SK-N-SH (cell line): ENCODE measurements at regions not wholly inside any gene's neighbourhood (a gene's known extent, or its start where the extent isn't known, plus 50 kb on each side); places are given as distances from the start of the nearest gene placed in this dataset.

ENCODE experiments used
- CTCF ChIA-PET: fragments of 300-600, 350-600 bp; formaldehyde crosslinking; extraction: SDS; loops from one replicate; lab custom pipeline; 2021; lab: Yijun Ruan, JAX
- POLR2A ChIA-PET: fragments of 350-600 bp; sonication (Branson Sonifier 250); formaldehyde crosslinking; extraction: SDS; loops from one replicate; lab custom pipeline; 2020; ENCODE audit warnings: antibody characterized with exemption, inconsistent platforms; lab: Yijun Ruan, JAX
- DNase-seq: peaks from one replicate; pipeline ENCODE4 v3.0.0; 2012
- H2AFZ ChIP-seq: fragments of 200-600 bp; sonication (generic); 2 replicates; pipeline ENCODE4 v1.8.1; 2016; ENCODE audit warnings: antibody characterized with exemption, mild to moderate bottlenecking, low read depth
- H3F3A ChIP-seq: fragments of 200-600 bp; sonication (generic); replicated peaks from 2 replicates; pipeline ENCODE3; 2016; ENCODE audit warnings: antibody characterized with exemption, mild to moderate bottlenecking; ENCODE audit not compliant: insufficient read depth
- H3K27ac ChIP-seq, 2 experiments: fragments of 200-500 bp in 1 of 2; fragments of 200-600 bp in 1 of 2; sonication (Bioruptor generic) in 1 of 2; sonication (generic), shearing (Covaris generic) in 1 of 2; 2 replicates each; pipeline versions ENCODE4 v1.5.1 to v1.6.1; 2014 to 2016; ENCODE audit warnings: low read depth in 2 of 2, inconsistent platforms in 1 of 2, low read length in 1 of 2, mild to moderate bottlenecking in 1 of 2, mixed read lengths in 1 of 2
- H3K27me3 ChIP-seq: fragments of 200-600 bp; sonication (generic), shearing (Covaris generic); 2 replicates; pipeline ENCODE4 v1.6.1; 2016; ENCODE audit warnings: mixed run types; ENCODE audit not compliant: insufficient read depth
- H3K36me3 ChIP-seq, 2 experiments: fragments of 200-500 bp in 1 of 2; fragments of 200-600 bp in 1 of 2; sonication (Bioruptor generic) in 1 of 2; sonication (generic) in 1 of 2; replicated peaks in 1 of 2; 2 replicates each; pipeline versions ENCODE3 to v1.5.1; 2014 to 2016; ENCODE audit warnings: low read length in 1 of 2, mild to moderate bottlenecking in 1 of 2; ENCODE audit not compliant: insufficient read depth in 2 of 2, control insufficient read depth in 1 of 2
- H3K4me1 ChIP-seq, 2 experiments: fragments of 200-500 bp in 1 of 2; fragments of 200-600 bp in 1 of 2; sonication (Bioruptor generic) in 1 of 2; sonication (generic), shearing (Covaris generic) in 1 of 2; 2 replicates each; pipeline versions ENCODE4 v1.5.1 to v1.6.1; 2014 to 2016; ENCODE audit warnings: low read depth in 1 of 2, low read length in 1 of 2, mixed run types in 1 of 2; ENCODE audit not compliant: insufficient read depth in 2 of 2, control insufficient read depth in 1 of 2
- H3K4me2 ChIP-seq: fragments of 200-600 bp; sonication (generic), shearing (Covaris generic); 2 replicates; pipeline ENCODE4 v1.6.1; 2017; ENCODE audit warnings: mixed run types
- H3K4me3 ChIP-seq, 2 experiments: fragments of 200-500 bp in 1 of 2; fragments of 200-600 bp in 1 of 2; sonication (Bioruptor generic) in 1 of 2; sonication (generic), shearing (Covaris generic) in 1 of 2; 2 replicates each; pipeline versions ENCODE4 v1.5.1 to v1.8.1; 2014 to 2016; ENCODE audit warnings: low read depth in 2 of 2, inconsistent platforms in 1 of 2, low read length in 1 of 2, mild to moderate bottlenecking in 1 of 2, mixed read lengths in 1 of 2, moderate library complexity in 1 of 2
- H3K79me2 ChIP-seq: fragments of 200-600 bp; sonication (generic); 2 replicates; pipeline ENCODE4 v1.8.1; 2017; ENCODE audit warnings: mild to moderate bottlenecking; ENCODE audit not compliant: insufficient read depth
- H3K9ac ChIP-seq: fragments of 200-600 bp; sonication (generic); 2 replicates; pipeline ENCODE4 v1.6.1; 2017; ENCODE audit warnings: mixed run types
- H3K9me2 ChIP-seq: fragments of 200-600 bp; sonication (generic); 2 replicates; pipeline ENCODE4 v1.6.1; 2017; ENCODE audit warnings: mixed run types
- H3K9me3 ChIP-seq: fragments of 200-600 bp; sonication (generic); 2 replicates; pipeline ENCODE4 v1.6.1; 2017; ENCODE audit warnings: mixed run types, mild to moderate bottlenecking, moderate library complexity
- H4K20me1 ChIP-seq: fragments of 200-600 bp; sonication (generic); 2 replicates; pipeline ENCODE4 v1.6.1; 2017; ENCODE audit warnings: mild to moderate bottlenecking, mixed run types; ENCODE audit not compliant: insufficient read depth
- CHD2 ChIP-seq: fragments of 150-350 bp; IDR thresholded peaks from 2 replicates; pipeline ENCODE4 v1.6.1; 2018; ENCODE audit warnings: low read length; ENCODE audit not compliant: partially characterized antibody
- CTCF ChIP-seq: fragments of 200-600 bp; sonication (generic); IDR thresholded peaks from 2 replicates; pipeline ENCODE4 v1.6.1; 2017; ENCODE audit warnings: antibody characterized with exemption, mild to moderate bottlenecking, moderate library complexity
- ELF1 ChIP-seq: IDR thresholded peaks from 2 replicates; pipeline ENCODE4 v1.4.0; 2012
- EP300 ChIP-seq, 2 experiments: IDR thresholded peaks; 2 replicates each; pipeline versions ENCODE4 v1.4.0 to v1.6.1; 2012; ENCODE audit warnings: borderline replicate concordance in 1 of 2, low read depth in 1 of 2, low read length in 1 of 2
- FOXJ3 ChIP-seq: sonication (generic); formaldehyde crosslinking; IDR thresholded peaks from 2 replicates; pipeline ENCODE4 v1.5.1; 2020; ENCODE audit warnings: mild to moderate bottlenecking, missing genetic modification reagents
- FOXM1 ChIP-seq: IDR thresholded peaks from 2 replicates; pipeline ENCODE4 v1.4.0; 2012; ENCODE audit warnings: low read depth, mild to moderate bottlenecking
- IRF3 ChIP-seq: fragments of 150-350 bp; IDR thresholded peaks from 2 replicates; pipeline ENCODE4 v1.6.1; 2016; ENCODE audit warnings: mild to moderate bottlenecking, low read depth, low read length
- MEF2A ChIP-seq: IDR thresholded peaks from 2 replicates; pipeline ENCODE4 v1.4.0; 2012; ENCODE audit warnings: low read depth, borderline replicate concordance
- NFIC ChIP-seq: IDR thresholded peaks from 2 replicates; pipeline ENCODE4 v1.4.0; 2012; ENCODE audit warnings: borderline replicate concordance
- NRF1 ChIP-seq: IDR thresholded peaks from 2 replicates; pipeline ENCODE4 v1.6.1; 2012; ENCODE audit warnings: low read depth, mild to moderate bottlenecking, low read length
- PBX3 ChIP-seq: IDR thresholded peaks from 2 replicates; pipeline ENCODE4; 2012
- RAD21 ChIP-seq: IDR thresholded peaks from 2 replicates; pipeline ENCODE4 v1.6.1; 2012; ENCODE audit warnings: mild to moderate bottlenecking, low read length
- RFX5 ChIP-seq: IDR thresholded peaks from 2 replicates; pipeline ENCODE4 v1.6.1; 2012; ENCODE audit warnings: mild to moderate bottlenecking, improper control_type of control experiment, low read length
- SIN3A ChIP-seq: IDR thresholded peaks from 2 replicates; pipeline ENCODE4 v1.6.1; 2012; ENCODE audit warnings: low read depth, mild to moderate bottlenecking, low read length, moderate library complexity, borderline replicate concordance
- SMC3 ChIP-seq: IDR thresholded peaks from 2 replicates; pipeline ENCODE4 v1.6.1; 2012; ENCODE audit warnings: low read depth, low read length, improper control_type of control experiment
- TEAD4 ChIP-seq: IDR thresholded peaks from 2 replicates; pipeline ENCODE4 v1.4.0; 2012; ENCODE audit warnings: mild to moderate bottlenecking, borderline replicate concordance; ENCODE audit not compliant: insufficient read depth
- USF2 ChIP-seq: fragments of 150-350 bp; IDR thresholded peaks from 2 replicates; pipeline ENCODE4 v1.6.1; 2017; ENCODE audit warnings: antibody characterized with exemption, low read length, low read depth, borderline replicate concordance
- ZBTB33 ChIP-seq: IDR thresholded peaks from 2 replicates; pipeline ENCODE4 v1.4.0; 2012; ENCODE audit warnings: low read depth, borderline replicate concordance
- WGBS: methylation state at CpG from one replicate; pipeline ENCODE4 v1.1.6; 2017; ENCODE audit warnings: low lambda C conversion rate; 5-methylcytosine and 5-hydroxymethylcytosine counted together

- TF ChIP-seq IRF3 = no peak
- TF ChIP-seq TEAD4 = no peak
- no peak for TF ChIP-seq USF2
- TF ChIP-seq PBX3 = no peak
- TF ChIP-seq NFIC = no peak
- TF ChIP-seq, all 33 proteins: peak for 0
Observed at GRCh38 chr18:24593886-24594285, 133.4 kb downstream of the HRH4 start (continued).

GRCh38 chr18:24595561-24596031 lies 135.2 kb downstream of the HRH4 start:
- POLR2A ChIA-PET = interaction anchor here (1.2 kb wide), 1 partner anchor 401 kb away, joined by 3 read pairs; no protein-coding TSS in a partner anchor
- CTCF ChIA-PET = interaction anchor here (1.2 to 10.0 kb wide), 4 partner anchors 8 to 131 kb away, joined by 3 to 151 read pairs (median 40); no protein-coding TSS in a partner anchor
- no peak overlapping the region for H3K4me3 ChIP-seq

GRCh38 chr18:24600076-24600654 lies 139.7 kb downstream of the HRH4 start:
- ChIA-PET POLR2A (no interaction called here), CTCF (interaction anchor here (0.6 to 10.0 kb wide), 26 partner anchors 9 to 1277 kb away, joined by 3 to 151 read pairs (median 5); no protein-coding TSS in a partner anchor)
- Histone ChIP-seq H3K9me3 (no peaks in the 10 kb centered on the region), H3K79me2 (no peaks in the 10 kb centered on the region), H4K20me1 (no peaks in the 10 kb centered on the region), H3K9me2 (no peaks in the 10 kb centered on the region), H3F3A (no peaks in the 10 kb centered on the region), H2AFZ (no peak overlapping the region), H3K27ac (no peak overlapping the region), H3K27me3 (no peaks in the 10 kb centered on the region), H3K4me1 (no peaks in the 10 kb centered on the region), H3K36me3 (no peaks in the 10 kb centered on the region), H3K4me2 (no peak overlapping the region), H3K9ac (no peak overlapping the region), H3K4me3 (no peak overlapping the region)
- peak; percentile 56 for DNase-seq
- WGBS = 13% methylated on average over 6 of the region's 6 CpGs
- TF ChIP-seq EP300 (IDR thresholded peaks at IDR 0.05; ENCODE audit: borderline replicate concordance in 1 of 2, low read depth in 1 of 2, low read length in 1 of 2) (no peak), SIN3A (no peak), NFIC (no peak), CHD2 (no peak), MEF2A (no peak), NRF1 (no peak), RFX5 (no peak), ZBTB33 (no peak), FOXM1 (no peak), SMC3 (peak; percentile 56), RAD21 (peak; percentile 84), FOXJ3 (CRISPR knock-in tag) (no peak), ELF1 (no peak), CTCF (peak; percentile 75)

More at GRCh38 chr18:24595561-24596031, 135.2 kb downstream of the HRH4 start:
- Histone ChIP-seq H4K20me1 (no peaks in the 10 kb centered on the region), H3K9me3 (no peaks in the 10 kb centered on the region), H3K9ac (no peak overlapping the region)
- TF ChIP-seq MEF2A = no peak
- TF ChIP-seq, all 33 proteins: peak for 0
- WGBS = 33% methylated on average over 6 of the region's 12 CpGs
- Histone ChIP-seq H3K4me2 (no peak overlapping the region), H3F3A (no peaks in the 10 kb centered on the region), H2AFZ (no peak overlapping the region), H3K79me2 (no peaks in the 10 kb centered on the region), H3K27ac (no peak overlapping the region), H3K4me1 (no peaks in the 10 kb centered on the region), H3K36me3 (no peaks in the 10 kb centered on the region), H3K27me3 (no peaks in the 10 kb centered on the region), H3K9me2 (no peaks in the 10 kb centered on the region)
- no peak for DNase-seq
